Skeletal muscle tissue (tissue), 3 donors: ENCODE measurements at regions not wholly inside any gene's neighbourhood (a gene's known extent, or its start where the extent isn't known, plus 50 kb on each side); places are given as distances from the start of the nearest gene placed in this dataset.

Experiments used
- H3K27ac ChIP-seq: one replicate; pipeline ENCODE4 v1.7.0; 2013; ENCODE audit warnings: mild to moderate bottlenecking, low read depth, low read length, inconsistent platforms
- H3K27me3 ChIP-seq, 3 donors: one replicate each; pipeline ENCODE4 v1.7.0; 2013; ENCODE audit warnings: low read length in 3 of 3; ENCODE audit not compliant: control insufficient read depth in 3 of 3, insufficient read depth in 3 of 3
- H3K36me3 ChIP-seq, 3 donors: one replicate each; pipeline ENCODE4 v1.7.0; 2013; ENCODE audit warnings: low read length in 3 of 3; ENCODE audit not compliant: control insufficient read depth in 3 of 3, insufficient read depth in 3 of 3
- H3K4me1 ChIP-seq, 3 donors: one replicate each; pipeline ENCODE4 v1.7.0; 2013; ENCODE audit warnings: low read length in 3 of 3, mild to moderate bottlenecking in 3 of 3; ENCODE audit not compliant: control insufficient read depth in 3 of 3, insufficient read depth in 3 of 3
- H3K4me3 ChIP-seq, 3 donors: one replicate each; pipeline ENCODE4 v1.7.0; 2013; ENCODE audit warnings: low read length in 3 of 3
- H3K9ac ChIP-seq, 3 donors: one replicate each; pipeline ENCODE4 v1.7.0; 2013; ENCODE audit warnings: low read length in 3 of 3, mild to moderate bottlenecking in 3 of 3, moderate library complexity in 2 of 3, low read depth in 1 of 3
- H3K9me3 ChIP-seq, 3 donors: one replicate each; pipeline ENCODE4 v1.7.0; 2013; ENCODE audit warnings: low read length in 3 of 3; ENCODE audit not compliant: control insufficient read depth in 3 of 3
- donor health status: Osteomylitis.

- H3K36me3 ChIP-seq = no peaks in the 10 kb centered on the region
- H3K27ac ChIP-seq = no peak overlapping the region
- no peaks in the 10 kb centered on the region for H3K4me1 ChIP-seq
- no peak overlapping the region for H3K9ac ChIP-seq
- H3K4me3 ChIP-seq = no peak overlapping the region
- peaks cover 0 to 4% (median 0%) of the 10 kb centered on the region in 3 donors for H3K9me3 ChIP-seq
- H3K27me3 ChIP-seq = no peaks in the 10 kb centered on the region
These were observed 425.7 kb upstream of the FAT1 start for GRCh38 chr4:187149229-187149945.

GRCh38 chr4:187157380-187157958 is 433.8 kb upstream of the FAT1 start:
- no peaks in the 10 kb centered on the region for H3K9me3 ChIP-seq

GRCh38 chr4:187158003-187158402 is 434.3 kb upstream of the FAT1 start:
- H3K27ac ChIP-seq = no peak overlapping the region
- H3K9me3 ChIP-seq = no peaks in the 10 kb centered on the region
- H3K4me1 ChIP-seq = no peaks in the 10 kb centered on the region
- no peaks in the 10 kb centered on the region for H3K27me3 ChIP-seq
- no peak overlapping the region for H3K9ac ChIP-seq
- H3K4me3 ChIP-seq = no peak overlapping the region
- no peaks in the 10 kb centered on the region for H3K36me3 ChIP-seq

More at GRCh38 chr4:187157380-187157958, 433.8 kb upstream of the FAT1 start:
- H3K36me3 ChIP-seq = no peaks in the 10 kb centered on the region
- H3K27ac ChIP-seq = no peak overlapping the region
- H3K9ac ChIP-seq = no peak overlapping the region
- no peaks in the 10 kb centered on the region for H3K4me1 ChIP-seq
- H3K27me3 ChIP-seq = no peaks in the 10 kb centered on the region
- no peak overlapping the region for H3K4me3 ChIP-seq

GRCh38 chr4:187160486-187160885 is 436.8 kb upstream of the FAT1 start:
- H3K9ac ChIP-seq = no peak overlapping the region
- no peaks in the 10 kb centered on the region for H3K36me3 ChIP-seq
- H3K27ac ChIP-seq = no peak overlapping the region
- H3K4me1 ChIP-seq = no peaks in the 10 kb centered on the region
- no peaks in the 10 kb centered on the region for H3K9me3 ChIP-seq
- no peaks in the 10 kb centered on the region for H3K27me3 ChIP-seq
- no peak overlapping the region for H3K4me3 ChIP-seq

GRCh38 chr4:187166886-187167512 is 443.3 kb upstream of the FAT1 start:
- no peaks in the 10 kb centered on the region for H3K36me3 ChIP-seq
- H3K4me1 ChIP-seq = no peaks in the 10 kb centered on the region
- no peaks in the 10 kb centered on the region for H3K27me3 ChIP-seq
- H3K4me3 ChIP-seq = no peak overlapping the region
- no peak overlapping the region for H3K27ac ChIP-seq
- H3K9ac ChIP-seq = no peak overlapping the region
- no peaks in the 10 kb centered on the region for H3K9me3 ChIP-seq

GRCh38 chr4:187171706-187172339 is 448.2 kb upstream of the FAT1 start:
- H3K4me3 ChIP-seq = no peak overlapping the region
- H3K27ac ChIP-seq = no peak overlapping the region
- H3K4me1 ChIP-seq = no peaks in the 10 kb centered on the region
- no peak overlapping the region for H3K9ac ChIP-seq
- no peaks in the 10 kb centered on the region for H3K27me3 ChIP-seq
- no peaks in the 10 kb centered on the region for H3K36me3 ChIP-seq
- no peaks in the 10 kb centered on the region for H3K9me3 ChIP-seq

- no peak overlapping the region for H3K27ac ChIP-seq
- no peaks in the 10 kb centered on the region for H3K27me3 ChIP-seq
- no peak overlapping the region for H3K4me3 ChIP-seq
- H3K4me1 ChIP-seq = no peaks in the 10 kb centered on the region
- no peak overlapping the region for H3K9ac ChIP-seq
- H3K9me3 ChIP-seq = no peaks in the 10 kb centered on the region
- no peaks in the 10 kb centered on the region for H3K36me3 ChIP-seq
These were observed 448.7 kb upstream of the FAT1 start for GRCh38 chr4:187172340-187172761.

- no peaks in the 10 kb centered on the region for H3K9me3 ChIP-seq
- peaks cover 0 to 2% (median 0%) of the 10 kb centered on the region in 3 donors for H3K27me3 ChIP-seq
- H3K27ac ChIP-seq = no peak overlapping the region
- H3K4me3 ChIP-seq = no peak overlapping the region
- H3K4me1 ChIP-seq = peaks cover 0 to 4% (median 0%) of the 10 kb centered on the region in 3 donors
- no peaks in the 10 kb centered on the region for H3K36me3 ChIP-seq
- no peak overlapping the region for H3K9ac ChIP-seq
These were observed 451.1 kb upstream of the FAT1 start for GRCh38 chr4:187174749-187175148.

- Histone ChIP-seq H3K27me3 (peaks cover 0 to 2% (median 0%) of the 10 kb centered on the region in 3 donors), H3K9ac (no peak overlapping the region), H3K27ac (no peak overlapping the region), H3K4me1 (peaks cover 0 to 4% (median 0%) of the 10 kb centered on the region in 3 donors), H3K36me3 (no peaks in the 10 kb centered on the region), H3K4me3 (no peak overlapping the region), H3K9me3 (no peaks in the 10 kb centered on the region)
These were observed 451.5 kb upstream of the FAT1 start for GRCh38 chr4:187175197-187175596.
